SK-N-SH (cell line): ENCODE measurements at regions not wholly inside any gene's neighbourhood (a gene's known extent, or its start where the extent isn't known, plus 50 kb on each side); places are given as distances from the start of the nearest gene placed in this dataset.

Source experiments
- CTCF ChIP-seq: fragments of 200-600 bp; sonication (generic); IDR thresholded peaks from 2 replicates; pipeline ENCODE4 v1.6.1; 2017; ENCODE audit warnings: antibody characterized with exemption, mild to moderate bottlenecking, moderate library complexity
- EZH2phosphoT487 ChIP-seq: fragments of 200-600 bp; sonication (generic); IDR thresholded peaks from 2 replicates; pipeline ENCODE4 v1.6.1; 2017; ENCODE audit warnings: low read depth, mixed run types, mild to moderate bottlenecking, antibody characterized with exemption, moderate library complexity, borderline replicate concordance
- NRF1 ChIP-seq: IDR thresholded peaks from 2 replicates; pipeline ENCODE4 v1.6.1; 2012; ENCODE audit warnings: low read depth, mild to moderate bottlenecking, low read length
- SIN3A ChIP-seq: IDR thresholded peaks from 2 replicates; pipeline ENCODE4 v1.6.1; 2012; ENCODE audit warnings: low read depth, mild to moderate bottlenecking, low read length, moderate library complexity, borderline replicate concordance
- TF ChIP-seq, protein P1 (sequence below): IDR thresholded peaks from 2 replicates; pipeline ENCODE4 v1.6.1; 2012; ENCODE audit warnings: mild to moderate bottlenecking, low read depth, low read length, moderate library complexity

DNA sequence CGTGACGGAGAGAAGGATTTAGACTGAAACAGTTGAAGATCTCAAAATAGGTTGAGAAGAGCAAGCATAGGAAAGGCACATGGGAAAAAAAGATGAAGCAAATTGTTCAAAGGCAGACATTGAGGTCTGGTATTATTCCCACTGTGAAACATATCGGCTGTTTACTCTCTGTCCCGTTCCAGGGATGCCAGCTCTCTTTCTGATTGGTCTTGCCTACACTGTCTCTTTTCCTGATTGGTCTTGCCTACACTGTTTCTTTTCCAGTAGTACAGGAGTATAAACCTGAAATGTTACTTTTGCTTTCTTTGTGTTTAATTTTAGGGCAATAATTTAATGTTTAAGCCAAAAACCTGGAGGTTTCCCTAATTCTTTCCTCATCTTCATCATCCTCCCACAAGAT lies 226.5 kb upstream of the MCHR2 start:
- TF ChIP-seq NRF1 (no peak), EZH2phosphoT487 (no peak), CTCF (no peak), SIN3A (no peak)
- TF ChIP-seq, protein P1, sequence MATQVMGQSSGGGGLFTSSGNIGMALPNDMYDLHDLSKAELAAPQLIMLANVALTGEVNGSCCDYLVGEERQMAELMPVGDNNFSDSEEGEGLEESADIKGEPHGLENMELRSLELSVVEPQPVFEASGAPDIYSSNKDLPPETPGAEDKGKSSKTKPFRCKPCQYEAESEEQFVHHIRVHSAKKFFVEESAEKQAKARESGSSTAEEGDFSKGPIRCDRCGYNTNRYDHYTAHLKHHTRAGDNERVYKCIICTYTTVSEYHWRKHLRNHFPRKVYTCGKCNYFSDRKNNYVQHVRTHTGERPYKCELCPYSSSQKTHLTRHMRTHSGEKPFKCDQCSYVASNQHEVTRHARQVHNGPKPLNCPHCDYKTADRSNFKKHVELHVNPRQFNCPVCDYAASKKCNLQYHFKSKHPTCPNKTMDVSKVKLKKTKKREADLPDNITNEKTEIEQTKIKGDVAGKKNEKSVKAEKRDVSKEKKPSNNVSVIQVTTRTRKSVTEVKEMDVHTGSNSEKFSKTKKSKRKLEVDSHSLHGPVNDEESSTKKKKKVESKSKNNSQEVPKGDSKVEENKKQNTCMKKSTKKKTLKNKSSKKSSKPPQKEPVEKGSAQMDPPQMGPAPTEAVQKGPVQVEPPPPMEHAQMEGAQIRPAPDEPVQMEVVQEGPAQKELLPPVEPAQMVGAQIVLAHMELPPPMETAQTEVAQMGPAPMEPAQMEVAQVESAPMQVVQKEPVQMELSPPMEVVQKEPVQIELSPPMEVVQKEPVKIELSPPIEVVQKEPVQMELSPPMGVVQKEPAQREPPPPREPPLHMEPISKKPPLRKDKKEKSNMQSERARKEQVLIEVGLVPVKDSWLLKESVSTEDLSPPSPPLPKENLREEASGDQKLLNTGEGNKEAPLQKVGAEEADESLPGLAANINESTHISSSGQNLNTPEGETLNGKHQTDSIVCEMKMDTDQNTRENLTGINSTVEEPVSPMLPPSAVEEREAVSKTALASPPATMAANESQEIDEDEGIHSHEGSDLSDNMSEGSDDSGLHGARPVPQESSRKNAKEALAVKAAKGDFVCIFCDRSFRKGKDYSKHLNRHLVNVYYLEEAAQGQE = no peak
